Endothelial cell (in vitro differentiated cells): ENCODE measurements at regions not wholly inside any gene's neighbourhood (a gene's known extent, or its start where the extent isn't known, plus 50 kb on each side); places are given as distances from the start of the nearest gene placed in this dataset.

Experiments
- DNase-seq: peaks from one replicate; pipeline ENCODE4 v3.0.0; 2021; ENCODE audit warnings: low spot score
- H3K27ac Mint-ChIP-seq: one replicate; pipeline ENCODE4 v1.8.0; 2021; ENCODE audit warnings: mixed read lengths, inconsistent platforms; ENCODE audit not compliant: unreplicated experiment
- H3K27me3 Mint-ChIP-seq: one replicate; pipeline ENCODE4 v1.8.0; 2021; ENCODE audit warnings: mild to moderate bottlenecking, moderate library complexity, mixed read lengths, inconsistent platforms; ENCODE audit not compliant: unreplicated experiment
- H3K36me3 Mint-ChIP-seq: one replicate; pipeline ENCODE4 v1.8.0; 2021; ENCODE audit warnings: mild to moderate bottlenecking, low read depth, mixed read lengths, inconsistent platforms; ENCODE audit not compliant: unreplicated experiment
- H3K4me1 Mint-ChIP-seq: one replicate; pipeline ENCODE4 v1.8.0; 2021; ENCODE audit warnings: mild to moderate bottlenecking, mixed read lengths, inconsistent platforms; ENCODE audit not compliant: unreplicated experiment
- H3K4me3 Mint-ChIP-seq: one replicate; pipeline ENCODE4 v1.8.0; 2021; ENCODE audit warnings: mild to moderate bottlenecking, mixed read lengths, inconsistent platforms; ENCODE audit not compliant: unreplicated experiment
- H3K9me3 Mint-ChIP-seq: one replicate; pipeline ENCODE4 v1.8.0; 2021; ENCODE audit warnings: mixed read lengths, inconsistent platforms; ENCODE audit not compliant: unreplicated experiment
- CTCF ChIP-seq: fragments of 200-600 bp; sonication (generic); IDR thresholded peaks from one replicate; pipeline ENCODE4 v1.5.0; 2021; ENCODE audit warnings: antibody characterized with exemption; ENCODE audit not compliant: unreplicated experiment

- Mint-ChIP-seq H3K27ac (no peak overlapping the region), H3K27me3 (no peaks in the 10 kb centered on the region), H3K9me3 (no peaks in the 10 kb centered on the region), H3K4me3 (no peak overlapping the region), H3K4me1 (no peaks in the 10 kb centered on the region), H3K36me3 (no peaks in the 10 kb centered on the region)
- no peak for DNase-seq
- TF ChIP-seq CTCF, result no peak
These were observed 786.1 kb downstream of the PDHA2 start for GRCh38 chr4:96626023-96626422.

GRCh38 chr4:96630839-96631238 is 790.9 kb downstream of the PDHA2 start:
- Mint-ChIP-seq H3K27me3 (peaks cover 2% of the 10 kb centered on the region), H3K27ac (no peak overlapping the region), H3K36me3 (no peaks in the 10 kb centered on the region), H3K9me3 (no peaks in the 10 kb centered on the region), H3K4me3 (no peak overlapping the region), H3K4me1 (no peaks in the 10 kb centered on the region)
- DNase-seq, result no peak
- TF ChIP-seq CTCF, result no peak

- H3K27me3 Mint-ChIP-seq, result no peaks in the 10 kb centered on the region
- H3K4me1 Mint-ChIP-seq, result no peaks in the 10 kb centered on the region
- DNase-seq, result no peak
- no peak overlapping the region for H3K4me3 Mint-ChIP-seq
- no peak for TF ChIP-seq CTCF
- no peaks in the 10 kb centered on the region for H3K36me3 Mint-ChIP-seq
- no peak overlapping the region for H3K27ac Mint-ChIP-seq
- H3K9me3 Mint-ChIP-seq, result no peaks in the 10 kb centered on the region
These were observed 798.1 kb downstream of the PDHA2 start for GRCh38 chr4:96637971-96638412.

- H3K27me3 Mint-ChIP-seq, result no peaks in the 10 kb centered on the region
- H3K36me3 Mint-ChIP-seq, result no peaks in the 10 kb centered on the region
- no peak for DNase-seq
- no peaks in the 10 kb centered on the region for H3K9me3 Mint-ChIP-seq
- TF ChIP-seq CTCF, result no peak
- no peak overlapping the region for H3K27ac Mint-ChIP-seq
- no peaks in the 10 kb centered on the region for H3K4me1 Mint-ChIP-seq
- no peak overlapping the region for H3K4me3 Mint-ChIP-seq
These were observed 800.0 kb downstream of the PDHA2 start for GRCh38 chr4:96639932-96640331.

GRCh38 chr4:96642490-96642889 is 802.6 kb downstream of the PDHA2 start:
- Mint-ChIP-seq H3K27me3 (no peaks in the 10 kb centered on the region), H3K9me3 (no peaks in the 10 kb centered on the region), H3K4me1 (no peaks in the 10 kb centered on the region), H3K27ac (no peak overlapping the region), H3K4me3 (no peak overlapping the region), H3K36me3 (no peaks in the 10 kb centered on the region)
- TF ChIP-seq CTCF, result no peak
- DNase-seq, result no peak
